GM23338 (cell line): ENCODE measurements at regions not wholly inside any gene's neighbourhood (a gene's known extent, or its start where the extent isn't known, plus 50 kb on each side); places are given as distances from the start of the nearest gene placed in this dataset.

Source experiments
- ATAC-seq: fragments of 200-7000 bp; cut with Tn5 transposase; 3 replicates; pipeline ENCODE4 v1.9.1; 2020
- DNase-seq: peaks from one replicate; pipeline ENCODE4 v3.0.0-alpha.2; 2015; ENCODE audit warnings: low spot score
- H2AFZ ChIP-seq: fragments of 200-600 bp; sonication (generic); 2 replicates; pipeline ENCODE4 v1.8.0; 2016; ENCODE audit warnings: antibody characterized with exemption, mild to moderate bottlenecking, moderate library complexity
- H3F3A ChIP-seq: fragments of 200-600 bp; sonication (generic); replicated peaks from 2 replicates; pipeline ENCODE4 v1.8.0; 2017; ENCODE audit warnings: antibody characterized with exemption, mixed run types, low read depth
- H3K27ac ChIP-seq: fragments of 200-600 bp; sonication (generic); 2 replicates; pipeline ENCODE4 v1.6.1; 2016; ENCODE audit warnings: low read depth
- H3K27me3 ChIP-seq: fragments of 200-600 bp; sonication (generic); 2 replicates; pipeline ENCODE4 v1.8.0; 2016; ENCODE audit warnings: mild to moderate bottlenecking, mixed run types, moderate library complexity; ENCODE audit not compliant: insufficient read depth
- H3K36me3 ChIP-seq: fragments of 200-600 bp; sonication (generic); 2 replicates; pipeline ENCODE4 v1.8.0; 2016; ENCODE audit warnings: mild to moderate bottlenecking; ENCODE audit not compliant: insufficient read depth
- H3K4me1 ChIP-seq: fragments of 200-600 bp; sonication (generic); 2 replicates; pipeline ENCODE4 v1.8.0; 2016; ENCODE audit warnings: mild to moderate bottlenecking, moderate library complexity; ENCODE audit not compliant: insufficient read depth
- H3K4me2 ChIP-seq: fragments of 200-600 bp; sonication (generic); 2 replicates; pipeline ENCODE4 v1.7.1; 2017; ENCODE audit warnings: mixed run types
- H3K4me3 ChIP-seq: fragments of 200-600 bp; sonication (generic); 2 replicates; pipeline ENCODE4 v1.6.1; 2016; ENCODE audit warnings: mixed run types
- H3K79me2 ChIP-seq: fragments of 200-600 bp; sonication (generic); replicated peaks from 2 replicates; pipeline ENCODE4 v1.8.0; 2017; ENCODE audit warnings: mild to moderate bottlenecking; ENCODE audit not compliant: insufficient read depth
- H3K9me2 ChIP-seq: fragments of 200-600 bp; sonication (generic); 2 replicates; pipeline ENCODE4 v1.8.0; 2017; ENCODE audit not compliant: insufficient read depth
- H4K20me1 ChIP-seq: fragments of 200-600 bp; sonication (generic); replicated peaks from 2 replicates; pipeline ENCODE4 v1.8.0; 2017; ENCODE audit warnings: mild to moderate bottlenecking; ENCODE audit not compliant: insufficient read depth
- H3K27ac Mint-ChIP-seq: 2 replicates; pipeline ENCODE4 v1.8.0; 2020; ENCODE audit warnings: inconsistent platforms, mild to moderate bottlenecking, moderate library complexity, mixed read lengths
- H3K27me3 Mint-ChIP-seq: 3 replicates; pipeline ENCODE4 v1.8.0; 2022; ENCODE audit warnings: low read depth, mild to moderate bottlenecking, moderate library complexity, mixed read lengths, inconsistent platforms; ENCODE audit not compliant: insufficient read depth, poor library complexity
- H3K36me3 Mint-ChIP-seq: 3 replicates; pipeline ENCODE4 v1.8.0; 2021; ENCODE audit warnings: low read depth, mild to moderate bottlenecking, inconsistent platforms, moderate library complexity, mixed read lengths
- H3K4me1 Mint-ChIP-seq: 3 replicates; pipeline ENCODE4 v1.8.0; 2020; ENCODE audit warnings: mild to moderate bottlenecking, inconsistent platforms, mixed read lengths
- H3K4me3 Mint-ChIP-seq: 3 replicates; pipeline ENCODE4 v1.8.0; 2021; ENCODE audit warnings: moderate library complexity, mild to moderate bottlenecking, inconsistent platforms, mixed read lengths
- H3K9me3 Mint-ChIP-seq: 3 replicates; pipeline ENCODE4 v1.8.0; 2020; ENCODE audit warnings: moderate library complexity, mild to moderate bottlenecking, inconsistent platforms, mixed read lengths
- CREB1 ChIP-seq: fragments of 250-450 bp; sonication (Bioruptor Pico); IDR thresholded peaks from 2 replicates; pipeline ENCODE4 v1.5.0; 2020; ENCODE audit warnings: low read depth, mild to moderate bottlenecking, moderate library complexity
- EZH2 ChIP-seq: fragments of 200-600 bp; sonication (generic); IDR thresholded peaks from one replicate; pipeline ENCODE4 v1.8.0; 2017; ENCODE audit warnings: antibody characterized with exemption, mild to moderate bottlenecking, low read depth; ENCODE audit not compliant: unreplicated experiment
- EZH2phosphoT487 ChIP-seq: fragments of 200-600 bp; sonication (generic); IDR thresholded peaks from one replicate; pipeline ENCODE4 v1.8.1; 2018; ENCODE audit warnings: antibody characterized with exemption; ENCODE audit not compliant: unreplicated experiment
- JUNB ChIP-seq: IDR thresholded peaks from one replicate; pipeline ENCODE4 v1.6.1; 2016; ENCODE audit warnings: antibody characterized with exemption; ENCODE audit not compliant: unreplicated experiment
- NANOG ChIP-seq: IDR thresholded peaks from 2 replicates; pipeline ENCODE4 v1.6.1; 2016; ENCODE audit warnings: antibody characterized with exemption, borderline replicate concordance
- STAT1 ChIP-seq: IDR thresholded peaks from one replicate; pipeline ENCODE4 v1.6.1; 2016; ENCODE audit warnings: antibody characterized with exemption; ENCODE audit not compliant: unreplicated experiment
- ZNF114 ChIP-seq: fragments of 250-450 bp; sonication (Bioruptor Pico); IDR thresholded peaks from 2 replicates; pipeline ENCODE4 v1.5.0; 2020; ENCODE audit warnings: mild to moderate bottlenecking, moderate library complexity
- ZNF331 ChIP-seq: fragments of 250-450 bp; sonication (Bioruptor Pico); IDR thresholded peaks from 2 replicates; pipeline ENCODE4 v1.5.0; 2020; ENCODE audit warnings: low read depth, mild to moderate bottlenecking, moderate library complexity
- ZNF462 ChIP-seq: fragments of 250-450 bp; sonication (Bioruptor Pico); IDR thresholded peaks from 2 replicates; pipeline ENCODE4 v1.5.0; 2020; ENCODE audit warnings: mild to moderate bottlenecking, moderate library complexity
- TF ChIP-seq, protein P1 (sequence below): IDR thresholded peaks from 2 replicates; pipeline ENCODE4 v1.6.1; 2016; ENCODE audit warnings: antibody characterized with exemption
- TF ChIP-seq, protein P2 (sequence below), 2 experiments: fragments of 200-600 bp in 1 of 2; sonication (generic) in 1 of 2; conservative IDR thresholded peaks; 2 replicates each; pipeline versions ENCODE4 v1.5.1 to v1.6.1; 2016 to 2017; ENCODE audit warnings: antibody characterized with exemption in 2 of 2, low read depth in 2 of 2, mild to moderate bottlenecking in 2 of 2, moderate library complexity in 1 of 2

- no peak overlapping the region for H3K4me2 ChIP-seq
- H3K4me1 ChIP-seq: no peaks in the 10 kb centered on the region
- no peak overlapping the region for H3K27ac ChIP-seq
- H3K36me3 Mint-ChIP-seq: peaks cover 7% of the 10 kb centered on the region; the same call in 2 of the 3 replicates
- no peak overlapping the region for H3K4me3 ChIP-seq
- no peaks in the 10 kb centered on the region for H3K79me2 ChIP-seq
- no peaks in the 10 kb centered on the region; the same call in 1 of the 2 replicates for H3K36me3 ChIP-seq
- no peak overlapping the region for H3K27ac Mint-ChIP-seq
- H3K27me3 ChIP-seq: no peaks in the 10 kb centered on the region
- H3F3A ChIP-seq: no peaks in the 10 kb centered on the region
- H3K9me2 ChIP-seq: no peaks in the 10 kb centered on the region; the same call in 1 of the 2 replicates
- H3K4me3 Mint-ChIP-seq: no peak overlapping the region
- no peaks in the 10 kb centered on the region for H4K20me1 ChIP-seq
- no peak for TF ChIP-seq EZH2phosphoT487
- H3K4me1 Mint-ChIP-seq: 0 out of 3 replicates have a peak, but pooled peaks cover 2% of the 10 kb centered on the region
- DNase-seq (no peak), ATAC-seq (no peak)
- peaks cover 84% of the 10 kb centered on the region for H3K9me3 Mint-ChIP-seq
- no peaks in the 10 kb centered on the region for H3K27me3 Mint-ChIP-seq
- H2AFZ ChIP-seq: no peak overlapping the region
These were observed 625.5 kb upstream of the C16orf82 start for GRCh38 chr16:26441178-26441577.

DNA sequence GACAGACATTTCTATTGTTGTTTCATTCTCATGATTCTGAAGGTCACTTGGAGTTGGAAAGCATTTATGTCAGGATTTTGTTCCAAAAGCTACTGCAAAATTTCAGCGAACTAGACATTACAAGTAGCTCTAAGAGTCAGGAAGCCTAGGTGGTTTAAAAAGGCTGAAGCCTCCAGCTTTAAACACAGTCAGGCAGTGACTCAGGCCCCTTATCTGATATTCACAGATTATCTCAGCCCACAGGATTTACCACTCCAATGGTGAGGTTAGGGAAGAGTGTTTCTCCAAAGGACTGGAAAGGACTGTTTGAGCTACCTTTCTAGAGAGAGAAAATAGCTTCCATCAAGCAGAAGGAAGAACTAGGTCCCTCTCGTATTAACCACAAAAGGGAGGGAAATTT is 624.4 kb upstream of the C16orf82 start:
- Mint-ChIP-seq H3K36me3 (peaks cover 4% of the 10 kb centered on the region; the same call in 1 of the 3 replicates), H3K9me3 (peaks cover 84% of the 10 kb centered on the region), H3K27me3 (no peaks in the 10 kb centered on the region), H3K4me1 (0 out of 3 replicates have a peak, but pooled peaks cover 2% of the 10 kb centered on the region), H3K4me3 (no peak overlapping the region), H3K27ac (no peak overlapping the region)
- Histone ChIP-seq H3F3A (no peaks in the 10 kb centered on the region), H4K20me1 (no peaks in the 10 kb centered on the region), H3K79me2 (no peaks in the 10 kb centered on the region), H3K36me3 (no peaks in the 10 kb centered on the region; the same call in 1 of the 2 replicates), H3K4me2 (no peak overlapping the region), H3K27me3 (no peaks in the 10 kb centered on the region), H2AFZ (no peak overlapping the region), H3K27ac (no peak overlapping the region), H3K4me1 (no peaks in the 10 kb centered on the region), H3K4me3 (no peak overlapping the region), H3K9me2 (no peaks in the 10 kb centered on the region; the same call in 1 of the 2 replicates)
- ATAC-seq: no peak
- no peak for DNase-seq
- TF ChIP-seq EZH2: no peak
- TF ChIP-seq ZNF331 (CRISPR knock-in tag): no peak
- TF ChIP-seq JUNB: no peak
- no peak for TF ChIP-seq ZNF114 (CRISPR knock-in tag)
- TF ChIP-seq CREB1: no peak
- no peak for TF ChIP-seq STAT1
- no peak for TF ChIP-seq ZNF462 (CRISPR knock-in tag)
- TF ChIP-seq, protein P1, sequence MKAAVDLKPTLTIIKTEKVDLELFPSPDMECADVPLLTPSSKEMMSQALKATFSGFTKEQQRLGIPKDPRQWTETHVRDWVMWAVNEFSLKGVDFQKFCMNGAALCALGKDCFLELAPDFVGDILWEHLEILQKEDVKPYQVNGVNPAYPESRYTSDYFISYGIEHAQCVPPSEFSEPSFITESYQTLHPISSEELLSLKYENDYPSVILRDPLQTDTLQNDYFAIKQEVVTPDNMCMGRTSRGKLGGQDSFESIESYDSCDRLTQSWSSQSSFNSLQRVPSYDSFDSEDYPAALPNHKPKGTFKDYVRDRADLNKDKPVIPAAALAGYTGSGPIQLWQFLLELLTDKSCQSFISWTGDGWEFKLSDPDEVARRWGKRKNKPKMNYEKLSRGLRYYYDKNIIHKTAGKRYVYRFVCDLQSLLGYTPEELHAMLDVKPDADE: no peak
- no peak for TF ChIP-seq NANOG
- TF ChIP-seq, protein P2, sequence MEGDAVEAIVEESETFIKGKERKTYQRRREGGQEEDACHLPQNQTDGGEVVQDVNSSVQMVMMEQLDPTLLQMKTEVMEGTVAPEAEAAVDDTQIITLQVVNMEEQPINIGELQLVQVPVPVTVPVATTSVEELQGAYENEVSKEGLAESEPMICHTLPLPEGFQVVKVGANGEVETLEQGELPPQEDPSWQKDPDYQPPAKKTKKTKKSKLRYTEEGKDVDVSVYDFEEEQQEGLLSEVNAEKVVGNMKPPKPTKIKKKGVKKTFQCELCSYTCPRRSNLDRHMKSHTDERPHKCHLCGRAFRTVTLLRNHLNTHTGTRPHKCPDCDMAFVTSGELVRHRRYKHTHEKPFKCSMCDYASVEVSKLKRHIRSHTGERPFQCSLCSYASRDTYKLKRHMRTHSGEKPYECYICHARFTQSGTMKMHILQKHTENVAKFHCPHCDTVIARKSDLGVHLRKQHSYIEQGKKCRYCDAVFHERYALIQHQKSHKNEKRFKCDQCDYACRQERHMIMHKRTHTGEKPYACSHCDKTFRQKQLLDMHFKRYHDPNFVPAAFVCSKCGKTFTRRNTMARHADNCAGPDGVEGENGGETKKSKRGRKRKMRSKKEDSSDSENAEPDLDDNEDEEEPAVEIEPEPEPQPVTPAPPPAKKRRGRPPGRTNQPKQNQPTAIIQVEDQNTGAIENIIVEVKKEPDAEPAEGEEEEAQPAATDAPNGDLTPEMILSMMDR (conservative IDR thresholded peaks at IDR 0.05; ENCODE audit: low read depth in 2 of 2): no peak
